CD4-positive, alpha-beta T cell treated with Interleukin-21 for 1 hour (primary cell): ENCODE measurements at regions not wholly inside any gene's neighbourhood (a gene's known extent, or its start where the extent isn't known, plus 50 kb on each side); places are given as distances from the start of the nearest gene placed in this dataset.
"Not testable (repeated sequence)": the region's sequence is repeated elsewhere in the genome, so short reads cannot be mapped to it uniquely, and the experiment has no call there.

Experiments
- DNase-seq: peaks from one replicate; pipeline ENCODE4 v3.0.0-alpha.2; 2020

GRCh38 chr20:4332121-4332860 lies 83.2 kb upstream of the ADRA1D start:
- DNase-seq = no peak

- no peak for DNase-seq
These were observed 80.9 kb upstream of the ADRA1D start for GRCh38 chr20:4330011-4330410.

- no peak for DNase-seq
These were observed 80.1 kb upstream of the ADRA1D start for GRCh38 chr20:4329232-4329631.

GRCh38 chr20:4328541-4328940 lies 79.5 kb upstream of the ADRA1D start:
- no peak for DNase-seq

- no peak for DNase-seq
These were observed 78.9 kb upstream of the ADRA1D start for GRCh38 chr20:4327956-4328355.

GRCh38 chr20:4326195-4327065 lies 77.3 kb upstream of the ADRA1D start:
- no peak for DNase-seq

GRCh38 chr20:4325548-4326187 lies 76.6 kb upstream of the ADRA1D start:
- no peak for DNase-seq

- no peak for DNase-seq
These were observed 75.6 kb upstream of the ADRA1D start for GRCh38 chr20:4324611-4325243.

- DNase-seq = no peak
These were observed 73.4 kb upstream of the ADRA1D start for GRCh38 chr20:4322499-4322898.

- peak; percentile 24 for DNase-seq
These were observed 71.2 kb upstream of the ADRA1D start for GRCh38 chr20:4320291-4320690.

- no peak for DNase-seq
These were observed 69.8 kb upstream of the ADRA1D start for GRCh38 chr20:4318891-4319290.

- DNase-seq = not testable (repeated sequence)
These were observed 61.5 kb upstream of the ADRA1D start for GRCh38 chr20:4310616-4311015.

GRCh38 chr20:4306206-4306605 lies 57.1 kb upstream of the ADRA1D start:
- DNase-seq = no peak

GRCh38 chr20:4305091-4305490 lies 56.0 kb upstream of the ADRA1D start:
- DNase-seq = no peak

GRCh38 chr20:4304601-4305000 lies 55.5 kb upstream of the ADRA1D start:
- DNase-seq = no peak

- DNase-seq = no peak
These were observed 54.0 kb upstream of the ADRA1D start for GRCh38 chr20:4303136-4303535.

GRCh38 chr20:4300921-4301320 lies 51.8 kb upstream of the ADRA1D start:
- DNase-seq = no peak

GRCh38 chr20:4300401-4300800 lies 51.3 kb upstream of the ADRA1D start:
- DNase-seq = no peak

- no peak for DNase-seq
These were observed 50.7 kb upstream of the ADRA1D start for GRCh38 chr20:4299773-4300172.

- DNase-seq = no peak
These were observed 50.1 kb upstream of the ADRA1D start for GRCh38 chr20:4299216-4299615.
